Colonic mucosa (tissue), 4 donors: ENCODE measurements at regions not wholly inside any gene's neighbourhood (a gene's known extent, or its start where the extent isn't known, plus 50 kb on each side); places are given as distances from the start of the nearest gene placed in this dataset.

Source experiments
- DNase-seq: peaks from one replicate; pipeline ENCODE4 v3.0.0-alpha.2; 2020
- H3K27ac ChIP-seq: fragments of 200-600 bp; one replicate; pipeline ENCODE4 v1.8.0; 2021
- H3K27me3 ChIP-seq: fragments of 200-600 bp; one replicate; pipeline ENCODE4 v1.8.0; 2021
- H3K36me3 ChIP-seq: fragments of 200-600 bp; one replicate; pipeline ENCODE4 v1.8.0; 2021
- H3K4me1 ChIP-seq: fragments of 200-600 bp; one replicate; pipeline ENCODE4 v1.8.0; 2021; ENCODE audit warnings: mild to moderate bottlenecking
- H3K4me3 ChIP-seq: fragments of 200-600 bp; one replicate; pipeline ENCODE4 v1.8.0; 2021
- H3K9ac ChIP-seq, 2 donors: one replicate each; pipeline ENCODE4 v1.7.0; 2013; ENCODE audit warnings: control low read depth in 2 of 2, low read depth in 2 of 2, low read length in 2 of 2
- H3K9me3 ChIP-seq: fragments of 200-600 bp; one replicate; pipeline ENCODE4 v1.8.0; 2021
- CTCF ChIP-seq: fragments of 200-600 bp; IDR thresholded peaks from one replicate; pipeline ENCODE4 v1.8.0; 2022; ENCODE audit warnings: antibody characterized with exemption, mild to moderate bottlenecking
- intact Hi-C: fragments of 100-400 bp; cut with DNase I; formaldehyde crosslinking; loops from one replicate; pipeline ENCODE4 v1.14.1; 2022
- donor health status: healthy.
- donor health status: DM: no; HTN: no; CAD: no.
- donor health status: DM: no; HTN: no; CAD: no.

GRCh38 chr7:136057509-136057908, 80.3 kb upstream of the MTPN start:
- Histone ChIP-seq H3K4me1 (no peaks in the 10 kb centered on the region), H3K36me3 (no peaks in the 10 kb centered on the region), H3K27ac (no peak overlapping the region), H3K9me3 (no peaks in the 10 kb centered on the region), H3K27me3 (no peaks in the 10 kb centered on the region), H3K4me3 (no peak overlapping the region), H3K9ac (no peak overlapping the region)
- intact Hi-C loops: no loop called here
- no peak for DNase-seq
- no peak for TF ChIP-seq CTCF

GRCh38 chr7:136056651-136057231, 79.6 kb upstream of the MTPN start:
- intact Hi-C loops: no loop called here
- no peak for DNase-seq
- Histone ChIP-seq H3K4me3 (no peak overlapping the region), H3K27ac (no peak overlapping the region), H3K9me3 (no peaks in the 10 kb centered on the region), H3K27me3 (no peaks in the 10 kb centered on the region), H3K36me3 (no peaks in the 10 kb centered on the region), H3K9ac (no peak overlapping the region), H3K4me1 (no peaks in the 10 kb centered on the region)
- no peak for TF ChIP-seq CTCF

GRCh38 chr7:136055266-136055665, 78.1 kb upstream of the MTPN start:
- H3K4me3 ChIP-seq: no peak overlapping the region
- no peak for TF ChIP-seq CTCF
- H3K27me3 ChIP-seq: no peaks in the 10 kb centered on the region
- H3K9ac ChIP-seq: no peak overlapping the region
- H3K9me3 ChIP-seq: no peaks in the 10 kb centered on the region
- no peaks in the 10 kb centered on the region for H3K4me1 ChIP-seq
- H3K36me3 ChIP-seq: no peaks in the 10 kb centered on the region
- intact Hi-C loops: no loop called here
- no peak overlapping the region for H3K27ac ChIP-seq
- no peak for DNase-seq

GRCh38 chr7:136053689-136054485, 76.7 kb upstream of the MTPN start:
- no peak for DNase-seq
- intact Hi-C loops: no loop called here
- no peak overlapping the region for H3K27ac ChIP-seq

GRCh38 chr7:136051203-136051928, 74.2 kb upstream of the MTPN start:
- intact Hi-C loops: no loop called here
- H3K4me3 ChIP-seq: no peak overlapping the region
- H3K27ac ChIP-seq: no peak overlapping the region
- no peak overlapping the region for H3K9ac ChIP-seq
- H3K27me3 ChIP-seq: no peaks in the 10 kb centered on the region
- no peak for DNase-seq
- H3K9me3 ChIP-seq: no peaks in the 10 kb centered on the region
- TF ChIP-seq CTCF: no peak
- no peaks in the 10 kb centered on the region for H3K36me3 ChIP-seq
- H3K4me1 ChIP-seq: no peaks in the 10 kb centered on the region

More at GRCh38 chr7:136053689-136054485, 76.7 kb upstream of the MTPN start:
- Histone ChIP-seq H3K9ac (no peak overlapping the region), H3K4me1 (no peaks in the 10 kb centered on the region), H3K36me3 (no peaks in the 10 kb centered on the region), H3K27me3 (no peaks in the 10 kb centered on the region), H3K4me3 (no peak overlapping the region), H3K9me3 (no peaks in the 10 kb centered on the region)
- no peak for TF ChIP-seq CTCF
